Stimulated activated CD8-positive, alpha-beta memory T cell treated with anti-CD3 and anti-CD28 coated beads, Interleukin-7, amount 100 ng/mL, for 24 hours (primary cell): ENCODE measurements at regions not wholly inside any gene's neighbourhood (a gene's known extent, or its start where the extent isn't known, plus 50 kb on each side); places are given as distances from the start of the nearest gene placed in this dataset.

ENCODE experiments used
- DNase-seq: peaks from one replicate; pipeline ENCODE4 v3.0.0-alpha.2; 2020; ENCODE audit warnings: low read depth

DNA sequence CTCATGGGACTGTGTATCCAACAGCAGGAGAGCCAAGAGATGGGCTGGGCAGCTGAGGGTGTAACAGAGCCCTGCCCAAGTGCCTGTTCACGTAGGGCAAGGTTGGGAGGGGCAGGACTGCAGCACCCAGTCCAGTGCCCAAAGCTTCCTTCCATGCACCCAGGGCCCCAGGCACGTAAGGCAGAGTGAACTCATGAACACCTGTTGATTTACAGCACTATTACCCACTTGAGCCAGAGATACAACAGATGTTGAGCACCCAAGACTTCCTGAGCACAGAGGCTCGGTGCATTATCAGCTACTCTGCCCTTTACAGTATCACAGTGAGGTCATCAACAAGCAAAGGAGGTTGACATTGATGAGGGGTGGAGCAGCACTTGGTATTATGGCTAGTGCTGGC is 50.2 kb upstream of the FHL2 start:
- no peak for DNase-seq
